ENCODE measurements at regions not wholly inside any gene's neighbourhood (a gene's known extent, or its start where the extent isn't known, plus 50 kb on each side); places are given as distances from the start of the nearest gene placed in this dataset.

GRCh38 chr11:69584160-69584559 lies 56.8 kb upstream of the CCND1 start:
- TF ChIP-seq POLR2A (IDR thresholded peaks at IDR 0.05) = no peak
- no peak for TF ChIP-seq CTCF (IDR thresholded peaks at IDR 0.05)
